ENCODE measurements at regions not wholly inside any gene's neighbourhood (a gene's known extent, or its start where the extent isn't known, plus 50 kb on each side); places are given as distances from the start of the nearest gene placed in this dataset.

DNA sequence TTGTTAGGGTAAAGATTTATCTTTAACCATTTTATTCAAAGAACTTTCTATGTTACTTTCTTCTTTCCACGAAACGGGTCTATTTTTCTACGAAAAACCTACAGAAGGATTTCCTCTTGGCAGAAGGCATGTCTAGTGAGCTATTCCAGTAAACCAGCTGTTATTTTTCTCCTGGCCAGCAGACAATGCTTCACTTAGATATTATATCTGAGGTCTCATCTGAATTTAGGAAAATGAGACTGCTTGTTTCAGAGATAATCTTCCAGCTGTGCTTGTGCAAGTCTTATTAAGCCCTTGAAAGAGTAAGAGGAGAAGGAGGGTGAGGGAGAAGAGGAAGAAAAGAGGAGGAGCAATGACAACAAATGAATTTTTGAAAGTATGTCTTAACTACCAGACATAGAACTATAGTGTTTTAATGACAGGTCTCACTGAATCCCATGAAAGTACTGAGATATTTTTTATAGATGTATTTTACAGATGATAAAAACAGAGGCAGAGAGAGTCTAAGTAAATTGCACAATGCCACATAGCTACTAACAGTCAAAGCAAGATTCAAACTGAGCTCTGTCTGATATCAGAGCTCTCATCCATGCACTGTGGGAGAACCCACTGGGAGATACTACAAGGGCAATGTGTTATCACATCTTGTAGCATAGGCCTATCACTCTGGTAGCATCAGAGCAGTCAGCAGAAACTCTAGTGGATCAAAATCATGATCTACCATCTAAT is 54.6 kb upstream of the SAMSN1 start:
- H3K4me1 Mint-ChIP-seq (ENCODE audit: low read depth), result peaks cover 18% of the 10 kb centered on the region
- intact Hi-C loops (cut with micrococcal nuclease), result no loop called here
- H3K36me3 Mint-ChIP-seq (ENCODE audit: low read depth), result no peaks in the 10 kb centered on the region
- no peak overlapping the region for H3K27ac Mint-ChIP-seq
- no peaks in the 10 kb centered on the region for H3K27me3 Mint-ChIP-seq
- peaks cover 8% of the 10 kb centered on the region for H3K9me3 Mint-ChIP-seq
- no peak overlapping the region for H3K4me3 Mint-ChIP-seq

DNA sequence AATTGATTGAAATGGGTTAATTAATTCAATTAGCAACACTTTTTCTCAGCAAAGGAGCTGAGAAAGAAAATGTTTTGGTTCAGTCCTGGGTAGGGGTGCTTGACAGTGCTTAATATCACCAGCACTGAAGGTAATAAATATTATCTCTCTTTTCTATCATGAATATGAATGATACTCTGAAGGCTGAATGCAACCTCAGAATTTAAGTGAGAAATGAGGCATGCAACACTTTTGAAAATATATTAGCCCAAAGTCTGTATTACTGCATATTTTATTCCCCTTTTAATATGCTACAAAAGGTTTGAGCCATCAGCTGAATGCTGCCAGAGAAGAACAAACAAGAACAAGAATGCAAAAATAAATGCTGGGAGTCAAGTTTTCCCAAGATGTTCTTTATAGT is 52.0 kb upstream of the SAMSN1 start:
- Mint-ChIP-seq H3K27ac (no peak overlapping the region), H3K9me3 (peaks cover 18% of the 10 kb centered on the region), H3K4me1 (ENCODE audit: low read depth) (peaks cover 24% of the 10 kb centered on the region), H3K36me3 (ENCODE audit: low read depth) (no peaks in the 10 kb centered on the region), H3K4me3 (no peak overlapping the region), H3K27me3 (no peaks in the 10 kb centered on the region)
- intact Hi-C loops (cut with micrococcal nuclease), result no loop called here

All from dendritic cell treated with granulocyte-macrophage colony-stimulating factor and Interleukin-4, amounts not matched to agents 40 ng/mL and 50 ng/mL, for 4 days (primary cell).